BLaER1 treated with 17β-estradiol and CSF1 and Interleukin-3, amounts not matched to agents 10 nM and 100 nM (cell line): ENCODE measurements at regions not wholly inside any gene's neighbourhood (a gene's known extent, or its start where the extent isn't known, plus 50 kb on each side); places are given as distances from the start of the nearest gene placed in this dataset.

Source experiments
- H3K27ac ChIP-seq, 11 experiments: shearing (Covaris generic); formaldehyde crosslinking; 2 replicates each; pipeline ENCODE4 v1.8.1; 2022
- H3K27me3 ChIP-seq, 11 experiments: shearing (Covaris generic); formaldehyde crosslinking; 2 replicates each; pipeline ENCODE4 v1.8.1; 2022
- H3K36me3 ChIP-seq, 11 experiments: shearing (Covaris generic); formaldehyde crosslinking; 2 replicates each; pipeline ENCODE4 v1.8.1; 2022
- H3K4me1 ChIP-seq, 10 experiments: shearing (Covaris generic); formaldehyde crosslinking; 2 replicates each; pipeline ENCODE4 v1.8.1; 2022
- H3K4me2 ChIP-seq, 11 experiments: shearing (Covaris generic); formaldehyde crosslinking; 2 replicates each; pipeline ENCODE4 v1.8.1; 2022
- H3K4me3 ChIP-seq, 10 experiments: shearing (Covaris generic); formaldehyde crosslinking; 2 replicates each; pipeline ENCODE4 v1.8.1; 2022
- H3K9ac ChIP-seq, 11 experiments: shearing (Covaris generic); formaldehyde crosslinking; 2 replicates each; pipeline ENCODE4 v1.8.1; 2022
- H3K9me3 ChIP-seq, 11 experiments: shearing (Covaris generic); formaldehyde crosslinking; replicated peaks in 1 of 11; 2 replicates each; pipeline ENCODE4 v1.8.1; 2022
- H4K20me1 ChIP-seq, 11 experiments: shearing (Covaris generic); formaldehyde crosslinking; 2 replicates each; pipeline ENCODE4 v1.8.1; 2022
- Cebpa-rat ChIP-seq, 11 experiments: shearing (Covaris generic); IDR thresholded peaks; 2 replicates each; pipeline ENCODE4 v1.8.1; 2022

- TF ChIP-seq Cebpa-rat (IDR thresholded peaks at IDR 0.05) = no peak
- Histone ChIP-seq H3K4me2 (no peak overlapping the region), H3K27ac (no peak overlapping the region), H3K36me3 (no peaks in the 10 kb centered on the region), H3K9ac (no peak overlapping the region), H3K4me3 (no peak overlapping the region), H3K9me3 (no peaks in the 10 kb centered on the region), H3K27me3 (no peaks in the 10 kb centered on the region), H3K4me1 (peaks cover 21 to 61% (median 42%) of the 10 kb centered on the region in 10 experiments), H4K20me1 (peaks cover 0 to 19% (median 0%) of the 10 kb centered on the region in 11 experiments; a peak in 4 of 22 replicates)
Observed at GRCh38 chr16:85300406-85300968, 188.2 kb upstream of the CIBAR2 start.

DNA sequence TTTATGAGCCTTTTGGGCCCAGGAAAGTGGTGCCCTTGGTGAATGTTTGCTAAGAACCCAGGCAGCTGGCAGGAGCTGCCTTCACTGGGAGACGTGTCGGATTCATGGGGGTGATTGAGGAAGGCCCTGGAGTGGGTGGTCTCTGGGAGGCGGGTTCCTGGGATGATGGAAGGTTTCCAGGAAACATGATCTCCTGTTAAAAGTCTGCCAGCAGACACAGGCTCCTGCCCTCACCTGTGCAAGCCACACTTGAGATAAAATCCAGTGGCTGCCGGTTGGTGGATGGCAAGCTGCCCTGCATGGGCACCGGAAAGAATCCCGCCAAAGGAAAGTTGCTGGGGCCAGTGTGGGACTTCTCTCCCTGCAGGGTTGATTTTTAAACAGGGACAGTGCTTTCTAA, 189.0 kb upstream of the CIBAR2 start:
- H3K9ac ChIP-seq = peak overlapping the region in 3 of 11 experiments; percentile 6 to 25 (median 19); a peak in 4 of 22 replicates
- peaks cover 29 to 61% (median 49%) of the 10 kb centered on the region in 10 experiments for H3K4me1 ChIP-seq
- H3K27ac ChIP-seq = no peak overlapping the region
- H4K20me1 ChIP-seq = peaks cover 0 to 13% (median 0%) of the 10 kb centered on the region in 11 experiments; a peak in 3 of 22 replicates
- TF ChIP-seq Cebpa-rat (IDR thresholded peaks at IDR 0.05) = no peak
- H3K4me2 ChIP-seq = peak overlapping the region in 4 of 11 experiments; percentile 96 to 100 (median 98); a peak in 5 of 22 replicates
- H3K27me3 ChIP-seq = no peaks in the 10 kb centered on the region
- H3K9me3 ChIP-seq = no peaks in the 10 kb centered on the region
- no peak overlapping the region for H3K4me3 ChIP-seq
- H3K36me3 ChIP-seq = no peaks in the 10 kb centered on the region

- H3K27me3 ChIP-seq = no peaks in the 10 kb centered on the region
- H3K9ac ChIP-seq = peak overlapping the region in 3 of 11 experiments; percentile 6 to 25 (median 19); a peak in 5 of 22 replicates
- H3K4me1 ChIP-seq = peaks cover 39 to 64% (median 59%) of the 10 kb centered on the region in 10 experiments
- H3K4me3 ChIP-seq = no peak overlapping the region
- no peak for TF ChIP-seq Cebpa-rat (IDR thresholded peaks at IDR 0.05)
- H3K36me3 ChIP-seq = no peaks in the 10 kb centered on the region
- H3K27ac ChIP-seq = no peak overlapping the region
- H3K4me2 ChIP-seq = peak overlapping the region in 8 of 11 experiments; percentile 12 to 100 (median 98); a peak in 12 of 22 replicates
- peaks cover 0 to 6% (median 0%) of the 10 kb centered on the region in 11 experiments; a peak in 2 of 22 replicates for H4K20me1 ChIP-seq
- no peaks in the 10 kb centered on the region for H3K9me3 ChIP-seq
Observed at GRCh38 chr16:85302018-85302847, 190.0 kb upstream of the CIBAR2 start.

DNA sequence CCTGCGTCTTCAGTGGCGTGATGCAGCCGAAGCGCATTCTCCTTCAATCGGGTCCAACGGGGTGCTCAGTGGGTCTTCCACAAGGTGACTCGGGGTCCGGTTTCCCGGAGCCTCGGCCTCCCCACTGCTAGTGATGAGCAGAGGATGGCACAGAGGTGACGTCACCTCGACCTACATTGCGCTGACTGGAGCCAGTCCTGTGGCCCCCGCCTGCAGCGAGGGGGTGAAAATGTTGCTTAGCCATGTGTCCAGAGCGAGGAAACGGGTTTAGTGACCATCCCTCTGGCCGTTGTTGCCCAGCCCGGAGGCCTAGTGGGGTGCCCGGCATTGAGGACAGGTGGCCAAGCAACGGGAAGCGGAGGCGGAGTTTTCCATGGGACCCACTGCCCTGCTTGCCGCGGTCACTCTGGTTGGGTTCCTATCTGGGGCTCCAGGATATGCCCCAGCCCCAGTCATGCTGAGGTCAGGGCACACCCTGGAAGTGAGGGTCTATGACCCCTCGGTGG, 190.6 kb upstream of the CIBAR2 start:
- Histone ChIP-seq H4K20me1 (peaks cover 0 to 6% (median 0%) of the 10 kb centered on the region in 11 experiments; a peak in 2 of 22 replicates), H3K4me2 (peak overlapping the region; percentile 78 to 100 (median 98); a peak in 21 of 22 replicates), H3K36me3 (no peaks in the 10 kb centered on the region), H3K9ac (no peak overlapping the region), H3K4me3 (no peak overlapping the region), H3K27ac (no peak overlapping the region), H3K4me1 (peaks cover 45 to 70% (median 66%) of the 10 kb centered on the region in 10 experiments), H3K27me3 (no peaks in the 10 kb centered on the region), H3K9me3 (no peaks in the 10 kb centered on the region)
- TF ChIP-seq Cebpa-rat (IDR thresholded peaks at IDR 0.05) = no peak

GRCh38 chr16:85303354-85303883, 191.1 kb upstream of the CIBAR2 start:
- peak overlapping the region in 6 of 11 experiments; percentile 21 to 60 (median 52); a peak in 7 of 22 replicates for H3K9ac ChIP-seq
- peaks cover 51 to 76% (median 71%) of the 10 kb centered on the region in 10 experiments for H3K4me1 ChIP-seq
- H4K20me1 ChIP-seq = peaks cover 0 to 6% (median 0%) of the 10 kb centered on the region in 11 experiments; a peak in 2 of 22 replicates
- no peaks in the 10 kb centered on the region for H3K36me3 ChIP-seq
- TF ChIP-seq Cebpa-rat (IDR thresholded peaks at IDR 0.05) = no peak
- no peaks in the 10 kb centered on the region for H3K9me3 ChIP-seq
- peak overlapping the region in 7 of 11 experiments; percentile 40 to 72 (median 61); a peak in 12 of 22 replicates for H3K27ac ChIP-seq
- peak overlapping the region; percentile 78 to 100 (median 98) for H3K4me2 ChIP-seq
- H3K4me3 ChIP-seq = peak overlapping the region in 1 of 10 experiments; percentile 31; a peak in 1 of 20 replicates
- H3K27me3 ChIP-seq = no peaks in the 10 kb centered on the region

- peaks cover 60 to 85% (median 80%) of the 10 kb centered on the region in 10 experiments for H3K4me1 ChIP-seq
- no peaks in the 10 kb centered on the region for H3K27me3 ChIP-seq
- H3K4me3 ChIP-seq = peak overlapping the region in 1 of 10 experiments; percentile 31; a peak in 1 of 20 replicates
- no peaks in the 10 kb centered on the region for H3K9me3 ChIP-seq
- no peak for TF ChIP-seq Cebpa-rat (IDR thresholded peaks at IDR 0.05)
- peak overlapping the region in 7 of 11 experiments; percentile 32 to 60 (median 50); a peak in 9 of 22 replicates for H3K9ac ChIP-seq
- H3K4me2 ChIP-seq = peak overlapping the region; percentile 79 to 100 (median 98)
- H3K27ac ChIP-seq = peak overlapping the region in 9 of 11 experiments; percentile 25 to 72 (median 61); a peak in 17 of 22 replicates
- peaks cover 0 to 6% (median 0%) of the 10 kb centered on the region in 11 experiments; a peak in 2 of 22 replicates for H4K20me1 ChIP-seq
- no peaks in the 10 kb centered on the region for H3K36me3 ChIP-seq
Observed at GRCh38 chr16:85304337-85304736, 192.1 kb upstream of the CIBAR2 start.

DNA sequence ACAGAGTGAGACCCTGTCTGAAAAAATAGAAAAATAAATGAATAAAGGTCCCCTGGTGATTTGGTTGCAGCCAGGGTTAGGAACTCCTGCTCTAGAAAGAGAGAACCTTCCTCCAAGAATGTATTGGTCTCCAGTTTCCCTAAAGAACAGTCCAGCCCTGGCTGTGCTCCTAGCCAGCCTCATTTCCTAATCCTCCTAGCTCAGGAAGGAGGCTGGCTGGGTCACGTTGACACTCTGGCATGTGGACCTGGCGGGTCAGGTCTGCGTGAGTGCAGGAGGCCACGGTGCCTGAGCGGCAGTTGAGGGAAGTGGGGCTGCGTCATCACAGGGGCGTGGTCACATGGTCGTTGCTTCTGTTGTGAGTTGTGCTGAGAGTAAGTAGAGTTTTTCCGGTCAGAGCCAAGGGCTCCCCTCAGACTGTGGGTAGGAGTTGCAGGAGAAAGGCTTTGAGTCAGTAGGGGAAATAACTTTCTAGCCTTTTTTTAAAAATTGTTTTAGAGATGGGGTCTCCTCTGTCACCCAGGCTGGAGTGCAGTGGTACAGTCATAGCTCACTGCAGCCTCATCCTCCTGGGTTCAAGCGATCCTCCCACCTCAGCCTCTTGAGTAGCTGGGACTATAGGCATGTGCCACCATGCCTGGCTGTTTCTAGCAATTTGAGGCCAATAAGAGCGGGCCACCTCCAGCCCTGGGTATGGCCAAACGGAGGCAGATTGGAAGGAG, 194.0 kb upstream of the CIBAR2 start:
- Histone ChIP-seq H3K9me3 (no peaks in the 10 kb centered on the region), H3K4me3 (no peak overlapping the region), H3K4me1 (peaks cover 76 to 100% (median 97%) of the 10 kb centered on the region in 10 experiments), H3K9ac (peak overlapping the region in 6 of 11 experiments; percentile 11 to 53 (median 39); a peak in 9 of 22 replicates), H3K4me2 (peak overlapping the region; percentile 95 to 100 (median 98)), H3K36me3 (no peaks in the 10 kb centered on the region), H4K20me1 (peaks cover 0 to 6% (median 0%) of the 10 kb centered on the region in 11 experiments; a peak in 2 of 22 replicates), H3K27ac (peak overlapping the region in 10 of 11 experiments; percentile 18 to 95 (median 50); a peak in 16 of 22 replicates), H3K27me3 (0 out of 22 replicates have a peak, but pooled peaks cover 0 to 3% (median 0%) of the 10 kb centered on the region in 11 experiments)
- no peak for TF ChIP-seq Cebpa-rat (IDR thresholded peaks at IDR 0.05)
